ENCODE measurements at regions not wholly inside any gene's neighbourhood (a gene's known extent, or its start where the extent isn't known, plus 50 kb on each side); places are given as distances from the start of the nearest gene placed in this dataset.

DNA sequence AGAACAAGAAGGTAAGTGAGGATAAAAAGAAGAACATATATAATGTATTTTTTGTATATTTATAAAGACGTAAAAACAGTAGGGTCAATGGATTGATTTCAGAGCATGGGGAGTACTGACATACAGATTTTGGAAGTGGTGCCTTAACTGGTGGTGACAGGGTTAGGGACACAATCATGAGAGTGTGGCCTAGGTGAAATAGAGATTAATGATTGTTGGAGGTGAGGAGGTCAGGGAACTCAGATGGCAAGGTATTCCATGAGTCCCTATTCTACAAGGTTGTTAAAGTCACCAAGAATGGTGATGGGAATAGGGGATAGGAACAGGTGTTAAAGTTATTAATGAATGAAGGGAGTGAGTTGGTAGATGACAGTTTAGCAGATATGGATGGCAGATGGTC is 210.8 kb downstream of the SEMA6A start:
- H3K27ac ChIP-seq = no peak overlapping the region
- DNase-seq (no peak), ATAC-seq (no peak)
- 94 to 98% methylated on average over 1 of the region's 1 CpG for WGBS, 2 donors
- H3K4me3 ChIP-seq = no peak overlapping the region
- H3K27me3 ChIP-seq = no peaks in the 10 kb centered on the region
- intact Hi-C loops (cut with DNase I) = loop anchor here in 1 of 10 donors (5.0 kb wide), 1 partner anchor 226 kb away; no protein-coding TSS in a partner anchor
- no peaks in the 10 kb centered on the region for H3K36me3 ChIP-seq
- H3K9me3 ChIP-seq = no peaks in the 10 kb centered on the region
- TF ChIP-seq, protein P1, sequence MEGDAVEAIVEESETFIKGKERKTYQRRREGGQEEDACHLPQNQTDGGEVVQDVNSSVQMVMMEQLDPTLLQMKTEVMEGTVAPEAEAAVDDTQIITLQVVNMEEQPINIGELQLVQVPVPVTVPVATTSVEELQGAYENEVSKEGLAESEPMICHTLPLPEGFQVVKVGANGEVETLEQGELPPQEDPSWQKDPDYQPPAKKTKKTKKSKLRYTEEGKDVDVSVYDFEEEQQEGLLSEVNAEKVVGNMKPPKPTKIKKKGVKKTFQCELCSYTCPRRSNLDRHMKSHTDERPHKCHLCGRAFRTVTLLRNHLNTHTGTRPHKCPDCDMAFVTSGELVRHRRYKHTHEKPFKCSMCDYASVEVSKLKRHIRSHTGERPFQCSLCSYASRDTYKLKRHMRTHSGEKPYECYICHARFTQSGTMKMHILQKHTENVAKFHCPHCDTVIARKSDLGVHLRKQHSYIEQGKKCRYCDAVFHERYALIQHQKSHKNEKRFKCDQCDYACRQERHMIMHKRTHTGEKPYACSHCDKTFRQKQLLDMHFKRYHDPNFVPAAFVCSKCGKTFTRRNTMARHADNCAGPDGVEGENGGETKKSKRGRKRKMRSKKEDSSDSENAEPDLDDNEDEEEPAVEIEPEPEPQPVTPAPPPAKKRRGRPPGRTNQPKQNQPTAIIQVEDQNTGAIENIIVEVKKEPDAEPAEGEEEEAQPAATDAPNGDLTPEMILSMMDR (IDR thresholded peaks at IDR 0.05) = no peak
- peaks cover 12 to 33% (median 28%) of the 10 kb centered on the region in 9 donors for H3K4me1 ChIP-seq

DNA sequence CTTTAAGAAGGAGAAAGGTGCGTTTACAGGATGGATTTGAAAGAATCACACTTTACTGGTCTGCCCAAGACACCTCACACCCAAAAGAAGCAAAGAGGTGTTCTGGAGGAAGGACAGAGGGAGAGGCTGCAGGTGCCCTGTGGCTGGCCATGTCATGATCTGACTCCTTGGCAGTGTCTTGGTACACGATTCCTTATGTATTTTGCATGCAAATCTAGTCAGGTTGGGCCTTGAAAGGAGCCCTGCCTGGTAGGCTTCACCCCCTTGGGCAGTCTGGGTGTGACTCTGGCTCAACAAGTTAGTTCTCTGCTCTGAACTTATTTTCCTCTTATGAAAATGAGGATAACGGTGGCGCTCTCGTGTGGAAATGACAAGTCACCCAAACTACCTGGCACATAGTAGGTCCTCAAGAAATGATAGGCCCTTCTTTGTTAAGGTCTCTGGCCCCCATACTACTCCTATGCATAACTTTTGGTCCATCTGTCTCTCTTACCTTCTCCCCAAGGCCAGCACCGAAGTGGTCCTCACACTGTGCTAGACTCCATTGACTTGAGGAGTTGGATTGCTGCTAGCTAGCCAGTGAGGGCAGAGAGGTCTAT is 212.5 kb downstream of the SEMA6A start:
- WGBS, 2 donors = 93 to 94% methylated on average over 6 of the region's 6 CpGs
- Histone ChIP-seq H3K36me3 (no peaks in the 10 kb centered on the region), H3K27ac (peak overlapping the region in 5 of 10 donors; percentile 40 to 80 (median 72)), H3K27me3 (no peaks in the 10 kb centered on the region), H3K9me3 (no peaks in the 10 kb centered on the region), H3K4me1 (peaks cover 14 to 44% (median 38%) of the 10 kb centered on the region in 9 donors), H3K4me3 (peak overlapping the region in 7 of 10 donors; percentile 33 to 63 (median 56))
- no peak for ATAC-seq
- no peak for DNase-seq
- intact Hi-C loops (cut with DNase I) = loop anchor here in 1 of 10 donors (5.0 kb wide), 1 partner anchor 225 kb away; no protein-coding TSS in a partner anchor
- TF ChIP-seq, protein P1 (IDR thresholded peaks at IDR 0.05) = peak in 1 of 9 donors; percentile 8

DNA sequence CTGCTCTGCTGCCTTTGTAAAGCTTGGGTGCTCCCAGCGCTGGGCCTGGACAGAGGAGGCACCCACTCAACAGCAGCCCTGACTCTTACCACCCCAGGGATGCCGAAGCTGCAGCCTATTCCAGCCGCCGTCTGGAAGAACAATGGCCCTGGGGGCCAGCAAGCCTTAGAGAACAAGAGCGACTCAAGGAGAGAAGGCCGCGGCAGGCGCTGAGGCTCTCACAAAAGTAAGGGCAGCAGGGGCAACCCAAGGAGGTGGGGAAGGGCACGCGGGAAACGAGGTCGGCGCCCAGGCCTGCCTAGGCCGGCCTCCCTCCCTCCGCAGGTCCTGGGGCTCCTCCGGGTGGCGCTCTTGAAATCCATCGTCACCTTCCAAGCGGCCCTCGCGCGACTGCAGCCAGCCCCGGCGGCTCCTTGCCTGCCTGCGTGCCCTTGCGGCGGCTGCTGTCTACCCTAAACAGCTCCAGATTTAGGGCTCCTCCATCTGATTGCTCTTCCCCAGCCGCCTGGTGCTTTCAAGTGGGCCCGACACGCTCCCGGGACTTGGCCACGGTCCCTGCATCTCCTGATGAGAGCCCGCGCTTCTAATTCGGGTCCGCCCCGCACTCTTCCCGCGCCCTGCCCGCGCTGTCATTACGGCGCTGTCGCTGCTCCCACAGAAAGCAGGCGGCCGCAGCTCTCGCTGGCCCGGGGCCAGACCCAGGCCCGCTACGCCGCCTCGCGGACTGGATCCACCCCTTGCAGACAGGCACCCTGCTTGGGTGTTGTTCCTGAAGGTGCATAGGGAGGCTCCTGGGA is 213.3 kb downstream of the SEMA6A start:
- Histone ChIP-seq H3K27ac (peak overlapping the region in 9 of 10 donors; percentile 15 to 80 (median 71)), H3K4me3 (peak overlapping the region in 9 of 10 donors; percentile 33 to 63 (median 48)), H3K9me3 (no peaks in the 10 kb centered on the region), H3K4me1 (peaks cover 14 to 44% (median 38%) of the 10 kb centered on the region in 9 donors), H3K27me3 (no peaks in the 10 kb centered on the region), H3K36me3 (no peaks in the 10 kb centered on the region)
- DNase-seq = peak; percentile 62 to 78
- intact Hi-C loops (cut with DNase I) = loop anchor here in 1 of 10 donors (5.0 kb wide), 1 partner anchor 224 kb away; no protein-coding TSS in a partner anchor
- peak; percentile 59 to 87 (median 77) for ATAC-seq
- 12 to 26% methylated on average over 51 to 53 of the region's 53 CpGs for WGBS, 2 donors
- TF ChIP-seq, protein P1 (IDR thresholded peaks at IDR 0.05) = peak in 8 of 9 donors; percentile 5 to 68 (median 38)
